K562 (cell line): ENCODE measurements at regions not wholly inside any gene's neighbourhood (a gene's known extent, or its start where the extent isn't known, plus 50 kb on each side); places are given as distances from the start of the nearest gene placed in this dataset.

Experiments
- ATAC-seq: fragments of 200-7000 bp; cut with Tn5 transposase; 3 replicates; pipeline ENCODE4 v1.9.1; 2020; ENCODE audit warnings: moderate library complexity
- BruUV-seq: library from RNA; stranded (reverse); fragments of 400-500 nt; replicated peaks from 2 replicates; lab custom pipeline; 2021; lab: Mats Ljungman, UMichigan
- CTCF ChIA-PET: fragments of 300-600 bp; formaldehyde crosslinking; extraction: SDS; loops from one replicate; lab custom pipeline; 2021; ENCODE audit warnings: low intra/inter-chr PET ratio; lab: Yijun Ruan, JAX
- POLR2A ChIA-PET: fragments of 300-600, 350-650 bp; sonication (Branson Sonifier 250); formaldehyde crosslinking; extraction: SDS; loops from one replicate; lab custom pipeline; 2021; ENCODE audit warnings: antibody characterized with exemption, inconsistent platforms; lab: Yijun Ruan, JAX
- DNase-seq, 4 experiments: peaks; one replicate each; pipeline versions ENCODE4 v3.0.0 to v3.0.0-alpha.2; 2011 to 2018; ENCODE audit warnings: low spot score in 3 of 4, mixed read lengths in 3 of 4; ENCODE audit errors: extremely low read depth in 1 of 4
- FAIRE-seq: peaks from 2 replicates; lab custom pipeline; 2011; peaks lifted over from hg19 to GRCh38; lab: Jason Lieb, UNC
- H2AFZ ChIP-seq: 2 replicates; pipeline ENCODE4 v1.6.0; 2011; ENCODE audit warnings: low read depth, low read length, control low read depth, inconsistent platforms
- H3K27ac ChIP-seq: fragments of 200-600 bp; 3 replicates; pipeline ENCODE4 v1.8.0; 2011; ENCODE audit warnings: low read depth, mild to moderate bottlenecking, control low read depth, inconsistent platforms, low read length, moderate library complexity, mixed read lengths; ENCODE audit errors: extremely low read depth
- H3K27me3 ChIP-seq, 2 experiments: fragments of 300-600 bp in 1 of 2; 2 replicates in 1 of 2; 3 replicates in 1 of 2; pipeline versions ENCODE4 v1.6.0 to v1.8.0; 2011; ENCODE audit warnings: inconsistent platforms in 2 of 2, low read length in 2 of 2, mild to moderate bottlenecking in 1 of 2, mixed read lengths in 1 of 2, moderate library complexity in 1 of 2; ENCODE audit not compliant: control insufficient read depth in 2 of 2, insufficient read depth in 2 of 2
- H3K36me3 ChIP-seq: fragments of 300-600 bp; 3 replicates; pipeline ENCODE4 v1.8.0; 2011; ENCODE audit warnings: mild to moderate bottlenecking, low read length, inconsistent platforms; ENCODE audit not compliant: control insufficient read depth, insufficient read depth
- H3K4me1 ChIP-seq, 2 experiments: fragments of 200-600 bp in 1 of 2; replicated peaks in 1 of 2; 2 replicates in 1 of 2; 3 replicates in 1 of 2; pipeline versions ENCODE4 v1.5.1 to v1.8.0; 2011; ENCODE audit warnings: inconsistent platforms in 2 of 2, low read length in 2 of 2, mild to moderate bottlenecking in 1 of 2, mixed read lengths in 1 of 2, moderate library complexity in 1 of 2; ENCODE audit not compliant: control insufficient read depth in 2 of 2, insufficient read depth in 2 of 2
- H3K4me2 ChIP-seq: 2 replicates; pipeline ENCODE4 v1.6.1; 2011; ENCODE audit warnings: low read length, control low read depth, inconsistent platforms, mixed read lengths; ENCODE audit not compliant: insufficient read depth
- H3K4me3 ChIP-seq: fragments of 200-600 bp; sonication (generic), shearing (Covaris generic); 2 replicates; pipeline ENCODE4 v1.5.1; 2016; ENCODE audit warnings: control low read depth, inconsistent platforms
- H3K79me2 ChIP-seq: fragments of 200-600 bp; 3 replicates; pipeline ENCODE4 v1.8.0; 2011; ENCODE audit warnings: low read length, inconsistent platforms; ENCODE audit not compliant: control insufficient read depth, insufficient read depth
- H3K9ac ChIP-seq, 2 experiments: 2 replicates each; pipeline versions ENCODE4 v1.6.0 to v1.6.1; 2011; ENCODE audit warnings: low read depth in 2 of 2, low read length in 2 of 2, control low read depth in 1 of 2, inconsistent platforms in 1 of 2, mild to moderate bottlenecking in 1 of 2, mixed read lengths in 1 of 2; ENCODE audit not compliant: insufficient read depth in 1 of 2
- H3K9me1 ChIP-seq: one replicate; pipeline ENCODE4 v1.6.0; 2011; ENCODE audit warnings: inconsistent platforms, mild to moderate bottlenecking, low read length, moderate library complexity; ENCODE audit not compliant: control insufficient read depth, insufficient read depth
- H3K9me3 ChIP-seq: replicated peaks from 2 replicates; pipeline ENCODE4 v1.5.1; 2011; ENCODE audit warnings: low read depth, low read length, inconsistent platforms; ENCODE audit not compliant: control insufficient read depth, insufficient read depth
- H4K20me1 ChIP-seq: replicated peaks from 2 replicates; pipeline ENCODE4 v1.6.1; 2011; ENCODE audit warnings: low read length, inconsistent platforms, mixed read lengths; ENCODE audit not compliant: control insufficient read depth, insufficient read depth
- BRCA1 ChIP-seq, 2 experiments: fragments of 450-650 bp in 1 of 2; sonication (generic) in 1 of 2; formaldehyde crosslinking in 1 of 2; IDR thresholded peaks; 2 replicates each; pipeline versions ENCODE4 v1.5.0 to v1.6.1; 2017 to 2020; ENCODE audit warnings: mild to moderate bottlenecking in 1 of 2, missing genetic modification reagents in 1 of 2
- CEBPB ChIP-seq: fragments of 450-650 bp; IDR thresholded peaks from 2 replicates; pipeline ENCODE4 v1.6.1; 2016; ENCODE audit warnings: missing genetic modification characterization, missing compliant biosample characterization
- HNRNPUL1 ChIP-seq: fragments of 200-400 bp; formaldehyde crosslinking; IDR thresholded peaks from 2 replicates; pipeline ENCODE4 v1.6.1; 2017; ENCODE audit warnings: low read length
- NFIC ChIP-seq: fragments of 450-650 bp; IDR thresholded peaks from 2 replicates; pipeline ENCODE4 v1.6.1; 2017; ENCODE audit warnings: mild to moderate bottlenecking, inconsistent platforms
- NRF1 ChIP-seq, 2 experiments: fragments of 450-650 bp; IDR thresholded peaks in 1 of 2; conservative IDR thresholded peaks in 1 of 2; 2 replicates each; pipeline ENCODE4 v1.6.1; 2014; ENCODE audit warnings: mild to moderate bottlenecking in 2 of 2
- PHF21A ChIP-seq: fragments of 450-650 bp; IDR thresholded peaks from 2 replicates; pipeline ENCODE4 v1.6.1; 2017; ENCODE audit warnings: low read depth, borderline replicate concordance
- ZBTB8A ChIP-seq: fragments of 450-650 bp; IDR thresholded peaks from 2 replicates; pipeline ENCODE4 v1.6.1; 2018; ENCODE audit warnings: mild to moderate bottlenecking, moderate library complexity; ENCODE audit not compliant: partially characterized antibody
- ZC3H11A ChIP-seq: IDR thresholded peaks from 2 replicates; pipeline ENCODE4 v1.6.1; 2012; ENCODE audit warnings: low read depth, low read length, improper control_type of control experiment
- ZNF146 ChIP-seq: IDR thresholded peaks from one replicate; pipeline ENCODE4 v1.6.1; 2018; ENCODE audit warnings: missing compliant biosample characterization; ENCODE audit not compliant: unreplicated experiment
- ZNF212 ChIP-seq: fragments of 450-650 bp; formaldehyde crosslinking; IDR thresholded peaks from 2 replicates; pipeline ENCODE4 v1.4.0; 2020; ENCODE audit warnings: mild to moderate bottlenecking
- ZNF644 ChIP-seq: fragments of 200-800 bp; sonication (Bioruptor generic); IDR thresholded peaks from 2 replicates; pipeline ENCODE4 v1.6.1; 2016; ENCODE audit warnings: low read depth, missing genetic modification characterization, missing compliant biosample characterization
- ZSCAN29 ChIP-seq: fragments of 450-650 bp; IDR thresholded peaks from 2 replicates; pipeline ENCODE4 v1.6.1; 2017
- in situ Hi-C: fragments of 300-500 bp; cut with MboI; formaldehyde crosslinking; loops from 4 replicates; pipeline ENCODE4 v1.15.0; 2018; ENCODE audit warnings: inconsistent platforms, mixed read lengths
- intact Hi-C: fragments of 100-400 bp; cut with micrococcal nuclease; formaldehyde crosslinking; loops from 2 replicates; pipeline ENCODE4 v1.14.2; 2022
- TF ChIP-seq, protein P1 (sequence below): sonication (generic); formaldehyde crosslinking; IDR thresholded peaks from 2 replicates; pipeline ENCODE4 v1.8.1; 2022; ENCODE audit warnings: missing genetic modification reagents
- TF ChIP-seq, protein P2 (sequence below): fragments of 250-450 bp; sonication (Bioruptor Pico); IDR thresholded peaks from 2 replicates; pipeline ENCODE4 v1.4.0; 2020; ENCODE audit warnings: mild to moderate bottlenecking
- TF ChIP-seq, protein P3 (sequence below): sonication (generic); formaldehyde crosslinking; IDR thresholded peaks from 2 replicates; pipeline ENCODE4 v1.8.0; 2023; ENCODE audit warnings: mild to moderate bottlenecking, missing genetic modification reagents
- TF ChIP-seq, protein P4 (sequence below): IDR thresholded peaks from 2 replicates; pipeline ENCODE4 v1.6.1; 2012; ENCODE audit warnings: low read depth, low read length, improper control_type of control experiment, borderline replicate concordance

DNA sequence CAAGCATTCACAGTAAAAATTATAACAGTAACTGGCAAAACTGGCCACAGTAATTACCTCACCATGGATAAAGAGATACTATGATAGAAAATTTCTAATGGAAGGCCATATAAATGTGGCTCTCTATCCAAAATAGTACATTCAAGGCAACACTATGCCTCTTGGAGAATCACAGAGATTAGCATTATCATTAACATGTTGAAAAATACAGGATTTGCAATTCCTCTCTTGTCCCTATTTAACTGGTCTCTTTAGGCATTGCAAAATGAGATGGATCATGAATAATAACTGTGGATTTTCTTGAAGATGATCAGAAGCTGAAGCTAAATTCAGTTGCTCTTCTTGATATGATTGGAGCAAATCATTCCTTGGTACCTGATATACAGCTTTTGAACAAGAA is 100.8 kb upstream of the HGF start:
- ChIA-PET CTCF (no interaction called here), POLR2A (no interaction called here)
- no peaks in the 10 kb centered on the region for H3K27me3 ChIP-seq
- H3K36me3 ChIP-seq = no peaks in the 10 kb centered on the region
- H2AFZ ChIP-seq = no peak overlapping the region
- no peak overlapping the region for H3K4me2 ChIP-seq
- no peak overlapping the region for H3K27ac ChIP-seq
- H3K9ac ChIP-seq = no peak overlapping the region
- no peak for ATAC-seq
- no peak for FAIRE-seq
- in situ Hi-C loops = no loop called here
- H3K9me1 ChIP-seq = no peaks in the 10 kb centered on the region
- no peak overlapping the region for H3K4me3 ChIP-seq
- DNase-seq = no peak
- intact Hi-C loops = no loop called here
- no TSS peak for BruUV-seq
- H3K4me1 ChIP-seq = no peaks in the 10 kb centered on the region
- TF ChIP-seq ZNF146 (CRISPR knock-in tag) (no peak), CEBPB (tag) (no peak), ZNF212 (no peak), ZSCAN29 (no peak), ZNF644 (tag) (no peak), NFIC (no peak), ZC3H11A (no peak), PHF21A (no peak), ZBTB8A (no peak), HNRNPUL1 (no peak), BRCA1 (IDR thresholded peaks at IDR 0.05) (no peak), BRCA1 (CRISPR knock-in tag; IDR thresholded peaks at IDR 0.05) (no peak), NRF1 (conservative IDR thresholded peaks at IDR 0.05 in 1 of 2, IDR thresholded peaks at IDR 0.05 in 1 of 2) (no peak)
- TF ChIP-seq, protein P1, sequence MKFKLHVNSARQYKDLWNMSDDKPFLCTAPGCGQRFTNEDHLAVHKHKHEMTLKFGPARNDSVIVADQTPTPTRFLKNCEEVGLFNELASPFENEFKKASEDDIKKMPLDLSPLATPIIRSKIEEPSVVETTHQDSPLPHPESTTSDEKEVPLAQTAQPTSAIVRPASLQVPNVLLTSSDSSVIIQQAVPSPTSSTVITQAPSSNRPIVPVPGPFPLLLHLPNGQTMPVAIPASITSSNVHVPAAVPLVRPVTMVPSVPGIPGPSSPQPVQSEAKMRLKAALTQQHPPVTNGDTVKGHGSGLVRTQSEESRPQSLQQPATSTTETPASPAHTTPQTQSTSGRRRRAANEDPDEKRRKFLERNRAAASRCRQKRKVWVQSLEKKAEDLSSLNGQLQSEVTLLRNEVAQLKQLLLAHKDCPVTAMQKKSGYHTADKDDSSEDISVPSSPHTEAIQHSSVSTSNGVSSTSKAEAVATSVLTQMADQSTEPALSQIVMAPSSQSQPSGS (CRISPR knock-in tag) = no peak
- TF ChIP-seq, protein P2, sequence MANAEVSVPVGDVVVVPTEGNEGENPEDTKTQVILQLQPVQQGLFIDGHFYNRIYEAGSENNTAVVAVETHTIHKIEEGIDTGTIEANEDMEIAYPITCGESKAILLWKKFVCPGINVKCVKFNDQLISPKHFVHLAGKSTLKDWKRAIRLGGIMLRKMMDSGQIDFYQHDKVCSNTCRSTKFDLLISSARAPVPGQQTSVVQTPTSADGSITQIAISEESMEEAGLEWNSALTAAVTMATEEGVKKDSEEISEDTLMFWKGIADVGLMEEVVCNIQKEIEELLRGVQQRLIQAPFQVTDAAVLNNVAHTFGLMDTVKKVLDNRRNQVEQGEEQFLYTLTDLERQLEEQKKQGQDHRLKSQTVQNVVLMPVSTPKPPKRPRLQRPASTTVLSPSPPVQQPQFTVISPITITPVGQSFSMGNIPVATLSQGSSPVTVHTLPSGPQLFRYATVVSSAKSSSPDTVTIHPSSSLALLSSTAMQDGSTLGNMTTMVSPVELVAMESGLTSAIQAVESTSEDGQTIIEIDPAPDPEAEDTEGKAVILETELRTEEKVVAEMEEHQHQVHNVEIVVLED = no peak
- TF ChIP-seq, protein P3, sequence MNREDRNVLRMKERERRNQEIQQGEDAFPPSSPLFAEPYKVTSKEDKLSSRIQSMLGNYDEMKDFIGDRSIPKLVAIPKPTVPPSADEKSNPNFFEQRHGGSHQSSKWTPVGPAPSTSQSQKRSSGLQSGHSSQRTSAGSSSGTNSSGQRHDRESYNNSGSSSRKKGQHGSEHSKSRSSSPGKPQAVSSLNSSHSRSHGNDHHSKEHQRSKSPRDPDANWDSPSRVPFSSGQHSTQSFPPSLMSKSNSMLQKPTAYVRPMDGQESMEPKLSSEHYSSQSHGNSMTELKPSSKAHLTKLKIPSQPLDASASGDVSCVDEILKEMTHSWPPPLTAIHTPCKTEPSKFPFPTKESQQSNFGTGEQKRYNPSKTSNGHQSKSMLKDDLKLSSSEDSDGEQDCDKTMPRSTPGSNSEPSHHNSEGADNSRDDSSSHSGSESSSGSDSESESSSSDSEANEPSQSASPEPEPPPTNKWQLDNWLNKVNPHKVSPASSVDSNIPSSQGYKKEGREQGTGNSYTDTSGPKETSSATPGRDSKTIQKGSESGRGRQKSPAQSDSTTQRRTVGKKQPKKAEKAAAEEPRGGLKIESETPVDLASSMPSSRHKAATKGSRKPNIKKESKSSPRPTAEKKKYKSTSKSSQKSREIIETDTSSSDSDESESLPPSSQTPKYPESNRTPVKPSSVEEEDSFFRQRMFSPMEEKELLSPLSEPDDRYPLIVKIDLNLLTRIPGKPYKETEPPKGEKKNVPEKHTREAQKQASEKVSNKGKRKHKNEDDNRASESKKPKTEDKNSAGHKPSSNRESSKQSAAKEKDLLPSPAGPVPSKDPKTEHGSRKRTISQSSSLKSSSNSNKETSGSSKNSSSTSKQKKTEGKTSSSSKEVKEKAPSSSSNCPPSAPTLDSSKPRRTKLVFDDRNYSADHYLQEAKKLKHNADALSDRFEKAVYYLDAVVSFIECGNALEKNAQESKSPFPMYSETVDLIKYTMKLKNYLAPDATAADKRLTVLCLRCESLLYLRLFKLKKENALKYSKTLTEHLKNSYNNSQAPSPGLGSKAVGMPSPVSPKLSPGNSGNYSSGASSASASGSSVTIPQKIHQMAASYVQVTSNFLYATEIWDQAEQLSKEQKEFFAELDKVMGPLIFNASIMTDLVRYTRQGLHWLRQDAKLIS = no peak
- TF ChIP-seq, protein P4, sequence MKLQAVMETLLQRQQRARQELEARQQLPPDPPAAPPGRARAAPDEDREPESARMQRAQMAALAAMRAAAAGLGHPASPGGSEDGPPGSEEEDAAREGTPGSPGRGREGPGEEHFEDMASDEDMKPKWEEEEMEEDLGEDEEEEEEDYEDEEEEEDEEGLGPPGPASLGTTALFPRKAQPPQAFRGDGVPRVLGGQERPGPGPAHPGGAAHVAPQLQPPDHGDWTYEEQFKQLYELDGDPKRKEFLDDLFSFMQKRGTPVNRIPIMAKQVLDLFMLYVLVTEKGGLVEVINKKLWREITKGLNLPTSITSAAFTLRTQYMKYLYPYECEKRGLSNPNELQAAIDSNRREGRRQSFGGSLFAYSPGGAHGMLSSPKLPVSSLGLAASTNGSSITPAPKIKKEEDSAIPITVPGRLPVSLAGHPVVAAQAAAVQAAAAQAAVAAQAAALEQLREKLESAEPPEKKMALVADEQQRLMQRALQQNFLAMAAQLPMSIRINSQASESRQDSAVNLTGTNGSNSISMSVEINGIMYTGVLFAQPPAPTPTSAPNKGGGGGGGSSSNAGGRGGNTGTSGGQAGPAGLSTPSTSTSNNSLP = no peak
- H3K9me3 ChIP-seq = peaks cover 3% of the 10 kb centered on the region; the same call in 1 of the 2 replicates
- no peaks in the 10 kb centered on the region for H3K79me2 ChIP-seq
- H4K20me1 ChIP-seq = no peaks in the 10 kb centered on the region
